ENCODE measurements at regions not wholly inside any gene's neighbourhood (a gene's known extent, or its start where the extent isn't known, plus 50 kb on each side); places are given as distances from the start of the nearest gene placed in this dataset.
"Not testable (repeated sequence)": the region's sequence is repeated elsewhere in the genome, so short reads cannot be mapped to it uniquely, and the experiment has no call there.

DNA sequence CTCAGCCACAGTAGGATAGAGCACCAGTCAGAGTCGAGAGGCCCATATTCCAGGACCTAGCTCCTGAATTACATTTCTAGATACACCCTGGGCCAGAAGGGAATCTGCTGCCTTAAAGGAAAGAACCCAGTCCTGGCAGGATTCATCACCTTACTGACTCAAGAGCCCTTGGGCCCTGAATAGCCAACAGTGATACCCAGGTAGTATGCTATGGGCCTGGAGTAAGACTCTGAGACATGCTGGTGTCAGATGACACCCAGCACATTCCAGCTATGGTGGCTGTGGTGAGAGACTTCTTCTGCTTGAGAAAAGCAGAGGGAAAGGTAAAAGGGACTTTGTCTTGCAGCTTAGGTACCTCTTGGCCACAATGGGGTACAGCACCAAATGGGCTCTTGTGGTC, 192.5 kb downstream of the MSX2 start:
- not testable (repeated sequence) for TF ChIP-seq POLR2AphosphoS5 (IDR thresholded peaks at IDR 0.05; ENCODE audit: low read depth, low read length); POLR2A (IDR thresholded peaks at IDR 0.05; ENCODE audit: low read depth, low read length); TAF1 (IDR thresholded peaks at IDR 0.05; ENCODE audit: borderline replicate concordance, low read depth, low read length)
